ENCODE measurements at regions not wholly inside any gene's neighbourhood (a gene's known extent, or its start where the extent isn't known, plus 50 kb on each side); places are given as distances from the start of the nearest gene placed in this dataset.
"Not testable (repeated sequence)": the region's sequence is repeated elsewhere in the genome, so short reads cannot be mapped to it uniquely, and the experiment has no call there.

DNA sequence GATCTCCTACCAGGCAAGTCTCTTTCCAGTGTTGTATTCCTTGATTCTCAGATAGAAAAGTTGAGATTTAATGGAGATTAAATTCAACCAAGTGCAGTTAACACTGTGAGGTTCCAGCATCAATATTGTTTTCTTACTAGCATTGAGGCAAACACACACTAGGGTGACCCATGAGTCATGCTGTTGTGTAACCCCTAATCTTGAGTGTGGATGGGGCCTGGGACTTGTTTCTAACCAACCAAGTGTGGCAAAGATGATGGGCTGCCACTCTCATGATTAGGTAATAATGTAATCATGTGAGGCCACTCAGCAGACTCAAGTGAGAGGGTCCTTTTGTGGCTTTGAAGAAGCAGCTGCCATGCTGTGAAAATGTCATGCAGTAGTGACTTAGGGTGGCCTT is 394.2 kb downstream of the IRX2 start:
- Mint-ChIP-seq H3K4me3 (no peak overlapping the region), H3K27me3 (no peaks in the 10 kb centered on the region), H3K27ac (no peak overlapping the region), H3K36me3 (no peaks in the 10 kb centered on the region), H3K4me1 (no peaks in the 10 kb centered on the region), H3K9me3 (no peaks in the 10 kb centered on the region)
- no peak for ATAC-seq

DNA sequence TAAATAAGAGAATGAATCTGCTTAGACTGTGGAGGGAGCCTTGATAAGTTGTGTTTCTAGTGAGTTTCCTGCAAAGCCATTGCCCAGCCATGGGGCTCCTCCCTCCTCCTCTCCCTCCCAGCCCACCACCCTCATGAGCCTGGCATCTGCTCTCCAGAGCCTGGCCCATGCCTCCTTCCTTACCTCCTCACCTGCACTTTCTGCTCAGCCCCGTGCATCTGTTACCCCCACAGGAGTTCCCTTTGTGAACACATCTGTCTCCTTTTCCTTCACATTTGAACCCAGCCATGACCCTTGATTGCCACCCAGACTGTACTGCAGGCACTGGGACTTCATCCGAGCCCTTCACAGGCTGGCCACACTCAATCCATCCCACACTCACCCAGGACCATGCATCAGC is 395.6 kb downstream of the IRX2 start:
- Mint-ChIP-seq H3K4me1 (no peaks in the 10 kb centered on the region), H3K27me3 (no peaks in the 10 kb centered on the region), H3K27ac (no peak overlapping the region), H3K36me3 (no peaks in the 10 kb centered on the region), H3K4me3 (no peak overlapping the region), H3K9me3 (peaks cover 3% of the 10 kb centered on the region)
- no peak for ATAC-seq

DNA sequence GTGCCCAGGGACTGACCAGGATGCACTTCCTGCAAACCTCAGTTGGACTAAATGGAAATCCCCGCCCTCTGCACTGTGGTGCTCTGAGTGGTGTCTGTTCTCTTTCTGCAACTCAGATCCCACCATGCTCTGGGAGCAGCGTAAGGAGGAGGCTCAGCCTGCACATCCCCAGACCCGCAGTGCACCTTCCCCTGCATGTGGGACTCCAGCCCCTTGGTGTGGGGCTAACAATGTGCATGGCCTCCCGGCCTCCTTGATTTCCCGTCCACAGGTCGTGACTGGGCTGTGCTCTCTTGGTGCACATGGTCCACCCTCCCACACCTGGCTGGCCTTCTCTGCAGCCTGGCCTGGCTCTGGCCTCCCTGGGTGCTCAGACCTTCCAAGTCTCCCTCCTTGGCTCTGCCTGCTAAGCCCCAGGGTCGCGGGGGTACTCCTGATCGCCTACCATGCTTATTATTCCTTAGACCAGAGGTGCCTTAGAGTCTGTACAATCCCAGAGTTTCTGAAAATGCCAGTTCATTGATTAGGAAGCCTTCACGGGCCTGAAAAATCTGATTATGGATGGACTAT is 397.5 kb downstream of the IRX2 start:
- Mint-ChIP-seq H3K27ac (no peak overlapping the region), H3K4me1 (no peaks in the 10 kb centered on the region), H3K36me3 (no peaks in the 10 kb centered on the region), H3K27me3 (no peaks in the 10 kb centered on the region), H3K4me3 (no peak overlapping the region), H3K9me3 (peaks cover 3% of the 10 kb centered on the region)
- ATAC-seq: no peak

DNA sequence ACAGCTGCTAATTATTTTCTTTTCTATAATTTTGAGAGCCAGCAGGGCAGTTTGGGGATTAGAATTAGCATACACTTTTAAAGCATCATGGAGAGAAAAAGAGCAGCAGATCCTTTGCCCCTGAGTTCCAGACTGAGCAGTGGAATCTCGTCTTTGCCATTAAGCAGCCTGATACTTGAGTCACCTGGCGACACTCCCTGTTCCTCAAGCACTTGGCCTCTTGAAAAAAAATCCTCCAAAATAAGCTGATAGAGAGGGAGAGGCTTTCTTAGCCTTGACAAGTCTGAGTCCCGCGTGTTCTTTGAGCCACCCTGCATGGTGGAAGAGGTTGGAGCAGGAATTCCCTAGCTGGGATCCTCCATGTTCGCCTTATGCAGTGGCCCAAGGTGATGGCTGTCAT is 398.3 kb downstream of the IRX2 start:
- H3K4me3 Mint-ChIP-seq: no peak overlapping the region
- no peaks in the 10 kb centered on the region for H3K36me3 Mint-ChIP-seq
- no peaks in the 10 kb centered on the region for H3K4me1 Mint-ChIP-seq
- peaks cover 3% of the 10 kb centered on the region for H3K9me3 Mint-ChIP-seq
- ATAC-seq: no peak
- no peaks in the 10 kb centered on the region for H3K27me3 Mint-ChIP-seq
- no peak overlapping the region for H3K27ac Mint-ChIP-seq

DNA sequence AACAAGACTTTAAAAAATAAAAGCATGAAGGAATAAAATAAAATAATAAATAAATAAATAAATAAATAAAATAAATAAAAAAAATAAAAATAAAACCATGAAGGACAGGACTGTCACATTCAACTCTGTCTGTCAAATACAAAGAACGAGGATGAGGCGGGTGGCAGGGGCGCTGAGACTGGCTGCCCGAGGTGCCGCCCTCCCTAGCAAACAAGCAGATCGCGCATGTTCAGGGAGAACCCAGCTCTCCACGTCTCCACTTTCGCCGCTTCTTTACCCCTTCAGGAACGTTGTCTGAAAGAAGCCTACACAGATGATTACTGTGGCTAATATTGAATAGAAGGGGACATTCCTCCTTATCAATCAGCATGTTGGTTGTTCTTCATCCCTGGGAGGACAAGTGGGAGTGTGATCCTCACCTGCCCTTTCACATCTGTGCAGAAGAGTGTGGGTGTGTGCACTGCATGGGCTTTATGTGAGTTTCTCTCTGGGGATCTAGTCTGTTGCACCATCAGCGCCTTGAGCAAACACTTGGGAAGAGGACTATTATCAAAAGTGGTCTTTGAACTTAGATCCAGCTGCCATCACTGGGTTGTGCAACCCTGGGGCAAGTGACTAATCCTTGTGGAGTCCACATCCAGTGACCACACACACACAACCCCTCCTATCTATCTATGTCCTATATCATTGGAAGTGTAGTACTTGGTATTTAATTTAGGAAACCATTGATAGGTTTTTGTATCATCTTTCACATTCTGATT is 399.2 kb downstream of the IRX2 start:
- H3K4me3 Mint-ChIP-seq: no peak overlapping the region
- no peak for ATAC-seq
- H3K27ac Mint-ChIP-seq: no peak overlapping the region
- no peaks in the 10 kb centered on the region for H3K36me3 Mint-ChIP-seq
- no peaks in the 10 kb centered on the region for H3K27me3 Mint-ChIP-seq
- H3K4me1 Mint-ChIP-seq: no peaks in the 10 kb centered on the region
- H3K9me3 Mint-ChIP-seq: peaks cover 8% of the 10 kb centered on the region

DNA sequence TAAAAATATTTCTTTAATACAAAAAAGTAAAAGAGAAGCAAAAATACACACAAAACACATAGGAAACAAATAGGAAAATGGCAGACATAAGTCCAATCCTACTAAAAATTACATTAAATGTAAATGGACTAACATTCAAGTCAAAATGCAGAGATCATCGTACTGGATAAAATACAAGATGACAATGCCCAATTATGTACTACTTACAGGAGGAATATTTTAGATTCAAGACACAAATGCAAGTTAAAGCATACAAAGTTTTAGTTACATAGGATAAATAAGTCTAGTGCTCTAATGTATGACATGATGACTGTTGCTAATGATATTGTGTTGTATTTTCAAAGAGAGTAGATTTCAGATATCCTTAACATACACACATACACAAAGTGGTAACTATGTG is 401.7 kb downstream of the IRX2 start:
- H3K4me1 Mint-ChIP-seq, H3K27ac Mint-ChIP-seq, H3K36me3 Mint-ChIP-seq, ATAC-seq, H3K4me3 Mint-ChIP-seq: not testable (repeated sequence)
- peaks cover 16% of the 10 kb centered on the region for H3K9me3 Mint-ChIP-seq
- H3K27me3 Mint-ChIP-seq: peaks cover 10% of the 10 kb centered on the region

DNA sequence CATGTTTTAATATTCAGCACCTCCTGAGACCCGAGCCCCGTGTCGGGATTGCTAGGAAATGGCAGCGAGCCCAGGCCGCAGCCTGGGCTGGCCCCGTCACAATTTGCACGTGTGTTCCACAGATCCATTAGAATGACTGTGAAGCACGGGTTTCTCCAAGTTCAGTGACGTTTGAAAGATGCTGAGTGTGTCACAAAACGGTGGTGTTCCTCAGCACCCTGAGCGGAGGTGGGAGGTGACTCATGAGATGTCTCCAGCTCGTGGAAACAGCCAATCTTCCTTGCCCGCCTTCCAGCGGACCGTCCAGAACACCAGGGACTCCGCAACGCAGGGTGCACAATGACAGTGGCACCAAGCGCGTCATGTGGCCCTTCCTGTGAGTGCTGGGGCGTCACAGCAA is 412.8 kb downstream of the IRX2 start:
- ATAC-seq: no peak
- Mint-ChIP-seq H3K27ac (no peak overlapping the region), H3K9me3 (no peaks in the 10 kb centered on the region), H3K4me3 (no peak overlapping the region), H3K4me1 (no peaks in the 10 kb centered on the region), H3K36me3 (no peaks in the 10 kb centered on the region), H3K27me3 (no peaks in the 10 kb centered on the region)

DNA sequence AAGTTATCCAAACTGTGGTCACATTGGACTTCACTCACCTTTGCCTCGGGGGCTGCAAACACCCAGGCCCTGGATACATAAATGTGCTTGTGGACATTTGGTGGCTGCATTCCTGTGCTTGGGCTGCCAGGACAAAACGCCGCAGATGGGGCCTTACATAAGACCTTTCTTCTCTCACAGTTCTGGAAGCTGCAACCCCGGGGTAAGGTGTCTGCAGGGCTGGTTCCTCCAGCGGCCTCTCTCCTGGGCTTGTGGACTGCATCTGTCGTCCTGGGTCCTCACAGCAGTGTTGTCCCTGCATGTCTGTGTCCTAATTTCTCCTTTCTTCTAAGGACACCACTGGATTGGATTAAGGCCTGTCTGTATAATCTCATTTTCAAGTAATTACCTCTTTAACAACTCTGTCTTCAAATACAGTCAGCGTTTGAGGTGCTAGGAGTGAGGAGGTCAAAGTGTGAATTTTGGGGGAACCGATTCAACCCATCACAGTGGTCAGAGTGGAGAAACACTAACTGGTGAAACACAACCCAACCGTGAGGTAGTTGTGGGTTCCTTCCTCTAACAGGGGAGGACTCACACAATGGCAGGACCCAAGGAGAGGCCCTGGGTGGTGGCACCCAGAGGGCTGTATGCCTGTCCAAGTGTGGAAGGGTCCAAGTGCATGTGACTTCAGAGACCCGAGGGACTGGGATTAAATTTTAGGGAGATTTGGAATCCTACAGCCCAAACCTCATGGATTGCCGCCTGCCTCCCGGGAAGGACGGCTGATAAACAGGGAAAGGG is 415.6 kb downstream of the IRX2 start:
- Mint-ChIP-seq H3K9me3 (peaks cover 6% of the 10 kb centered on the region), H3K27ac (no peak overlapping the region), H3K36me3 (no peaks in the 10 kb centered on the region), H3K27me3 (no peaks in the 10 kb centered on the region), H3K4me3 (no peak overlapping the region), H3K4me1 (no peaks in the 10 kb centered on the region)
- ATAC-seq: no peak

DNA sequence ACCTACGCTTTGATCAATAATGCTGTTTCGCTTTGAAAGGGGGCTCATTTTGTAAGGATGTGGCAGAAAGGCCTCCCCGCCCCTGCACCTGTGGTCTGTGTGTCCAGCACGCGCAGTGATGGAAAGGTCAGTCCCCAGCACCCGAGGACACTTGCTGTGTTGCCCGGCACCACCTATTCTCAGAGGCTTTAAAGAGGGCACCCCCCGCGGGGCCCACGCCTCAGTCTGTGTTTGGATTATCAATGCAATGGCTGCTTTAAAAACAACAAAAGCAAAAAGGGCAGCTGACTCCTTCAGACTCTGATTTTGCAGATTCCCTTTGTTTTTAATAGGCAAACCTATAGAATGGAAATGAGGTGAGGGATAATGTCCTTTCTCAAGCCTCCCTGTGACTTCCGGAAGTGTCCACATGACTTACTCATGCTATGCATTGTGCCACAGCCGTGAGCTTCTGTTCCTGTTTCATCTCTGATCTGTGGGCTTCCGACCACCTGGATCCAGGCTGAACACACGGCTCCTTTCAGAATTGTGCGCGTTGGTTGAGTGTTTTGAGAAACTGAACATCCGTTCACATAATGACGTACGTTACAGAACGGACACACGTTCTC is 416.2 kb downstream of the IRX2 start:
- Mint-ChIP-seq H3K27ac (no peak overlapping the region), H3K36me3 (no peaks in the 10 kb centered on the region), H3K4me1 (no peaks in the 10 kb centered on the region), H3K9me3 (peaks cover 6% of the 10 kb centered on the region), H3K4me3 (no peak overlapping the region), H3K27me3 (no peaks in the 10 kb centered on the region)
- ATAC-seq: no peak

DNA sequence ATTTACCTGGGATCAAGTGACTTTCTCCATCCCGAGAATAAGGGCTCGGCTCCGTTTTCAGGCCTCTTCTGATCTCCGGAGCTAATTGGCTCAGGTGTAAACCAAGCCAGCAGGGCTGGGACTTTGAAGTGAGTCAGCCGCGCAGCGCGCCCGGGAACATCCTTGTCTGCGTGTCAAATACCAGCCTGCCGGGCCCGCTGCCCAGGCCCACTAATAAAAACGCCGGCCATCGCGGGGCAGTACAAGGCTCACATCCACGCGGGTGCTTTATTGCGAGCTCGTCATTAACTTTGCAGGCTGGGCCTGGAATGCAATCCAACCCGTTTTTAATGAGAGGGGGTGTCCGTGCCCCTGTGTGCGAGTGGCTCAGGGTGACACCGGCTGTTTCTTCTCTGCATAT is 416.8 kb downstream of the IRX2 start:
- Mint-ChIP-seq H3K9me3 (peaks cover 6% of the 10 kb centered on the region), H3K27ac (no peak overlapping the region)
- ATAC-seq: no peak

DNA sequence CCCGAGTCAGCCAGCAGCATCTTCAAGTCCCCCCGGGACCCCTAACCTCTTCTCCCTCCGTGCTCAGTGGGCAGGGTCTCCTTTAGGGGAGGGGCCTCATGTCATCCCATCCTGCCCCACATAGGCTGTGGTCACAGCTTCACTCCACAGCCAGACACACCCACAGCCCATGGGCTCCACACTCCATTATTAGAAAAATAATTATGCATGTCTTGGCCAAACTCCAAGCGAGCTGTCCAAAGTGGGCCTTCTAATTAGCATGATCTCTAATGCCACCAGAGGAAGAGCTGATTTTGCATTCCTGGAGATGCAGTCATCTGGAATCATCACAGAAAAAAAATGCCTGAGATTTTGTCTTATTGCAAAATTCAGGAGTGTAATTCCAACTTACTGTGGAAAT is 418.2 kb downstream of the IRX2 start:
- Mint-ChIP-seq H3K9me3 (peaks cover 6% of the 10 kb centered on the region), H3K27me3 (no peaks in the 10 kb centered on the region), H3K4me1 (no peaks in the 10 kb centered on the region), H3K36me3 (no peaks in the 10 kb centered on the region), H3K4me3 (no peak overlapping the region), H3K27ac (no peak overlapping the region)
- ATAC-seq: no peak

More for the DNA sequence above, 416.8 kb downstream of the IRX2 start:
- no peaks in the 10 kb centered on the region for H3K36me3 Mint-ChIP-seq
- no peaks in the 10 kb centered on the region for H3K4me1 Mint-ChIP-seq
- no peaks in the 10 kb centered on the region for H3K27me3 Mint-ChIP-seq
- H3K4me3 Mint-ChIP-seq: no peak overlapping the region

DNA sequence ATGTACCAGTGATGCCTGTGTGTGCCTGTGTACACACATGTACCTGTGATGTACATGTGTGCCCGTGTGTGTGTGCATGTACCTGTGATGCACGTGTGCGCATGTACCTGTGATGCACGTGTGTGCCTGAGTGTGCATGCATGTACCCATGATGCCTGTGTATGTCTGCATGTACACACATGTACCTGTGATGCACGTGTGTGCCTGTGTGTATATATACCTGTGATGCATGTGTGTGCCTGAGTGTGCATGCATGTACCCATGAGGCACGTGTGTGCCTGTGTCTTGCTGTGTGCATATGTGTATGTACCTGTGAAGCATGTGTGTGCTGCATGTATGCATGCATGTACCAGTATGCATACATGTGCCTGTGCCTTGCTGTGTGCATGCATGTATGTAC is 419.0 kb downstream of the IRX2 start:
- Mint-ChIP-seq H3K9me3 (peaks cover 6% of the 10 kb centered on the region), H3K4me1 (no peaks in the 10 kb centered on the region), H3K27ac (no peak overlapping the region), H3K27me3 (no peaks in the 10 kb centered on the region), H3K36me3 (no peaks in the 10 kb centered on the region), H3K4me3 (no peak overlapping the region)
- no peak for ATAC-seq

DNA sequence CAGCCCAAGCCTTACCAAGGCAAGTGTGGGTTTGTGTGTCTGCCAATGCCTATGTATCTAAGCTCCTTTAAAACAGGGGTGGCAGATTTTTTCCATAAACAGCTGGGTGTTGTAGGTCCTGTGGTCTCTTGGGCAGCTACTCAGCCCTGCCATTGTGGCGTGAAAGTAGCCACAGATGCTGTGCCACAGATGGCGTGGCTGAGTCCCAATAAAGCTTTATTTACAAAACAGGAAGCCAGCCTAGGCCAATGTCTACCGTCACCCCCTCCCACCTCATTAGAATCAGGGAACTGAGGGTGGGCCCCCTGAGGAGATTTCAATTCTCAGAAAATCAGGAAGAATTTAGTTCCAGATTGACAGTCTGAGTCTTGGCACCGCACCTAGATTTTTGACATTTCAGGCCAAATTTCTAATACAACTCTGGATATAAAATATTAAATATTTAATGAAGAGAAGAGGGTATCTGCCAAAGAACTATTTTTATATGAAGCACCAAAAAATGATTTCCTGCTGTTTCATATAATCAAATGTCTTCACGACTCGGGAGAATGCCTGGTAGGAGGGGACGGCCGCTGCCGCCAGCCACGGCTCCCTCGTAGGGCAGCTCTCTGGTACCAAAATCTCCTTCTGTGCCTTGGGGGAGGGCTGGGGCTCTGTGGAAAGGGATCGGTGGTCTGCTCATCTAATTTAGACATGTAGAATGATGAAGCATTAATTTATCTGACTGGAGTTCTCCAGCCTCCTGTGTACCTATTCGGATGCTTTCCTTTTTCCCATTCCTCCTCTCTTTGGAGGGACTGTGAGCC is 420.9 kb downstream of the IRX2 start:
- Mint-ChIP-seq H3K36me3 (no peaks in the 10 kb centered on the region), H3K27me3 (no peaks in the 10 kb centered on the region), H3K27ac (no peak overlapping the region), H3K4me3 (no peak overlapping the region), H3K4me1 (no peaks in the 10 kb centered on the region), H3K9me3 (peaks cover 6% of the 10 kb centered on the region)
- ATAC-seq: no peak

DNA sequence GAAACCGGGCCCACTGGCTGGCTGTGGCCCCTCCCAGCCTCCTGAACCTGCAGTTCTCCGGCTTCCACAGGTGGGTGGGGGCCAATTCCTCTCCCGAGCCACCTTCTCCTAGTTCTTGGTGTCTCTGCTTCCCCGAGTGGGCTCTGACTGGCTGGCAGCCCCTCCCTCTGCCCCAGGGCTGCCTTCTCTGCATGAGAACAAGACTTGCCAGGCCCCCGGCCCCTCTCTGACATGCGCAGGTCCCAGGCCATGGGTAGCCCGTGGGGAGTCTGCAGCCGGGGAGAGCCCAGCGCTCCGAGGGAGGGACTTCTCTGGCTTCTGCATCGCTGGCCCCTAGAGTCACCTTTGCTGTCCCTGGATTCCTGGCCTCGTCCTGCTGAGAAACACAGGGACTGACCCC is 421.7 kb downstream of the IRX2 start:
- no peaks in the 10 kb centered on the region for H3K36me3 Mint-ChIP-seq
- no peak overlapping the region for H3K27ac Mint-ChIP-seq
- ATAC-seq: no peak
- no peaks in the 10 kb centered on the region for H3K4me1 Mint-ChIP-seq
- H3K27me3 Mint-ChIP-seq: no peaks in the 10 kb centered on the region
- no peak overlapping the region for H3K4me3 Mint-ChIP-seq
- peaks cover 6% of the 10 kb centered on the region for H3K9me3 Mint-ChIP-seq

DNA sequence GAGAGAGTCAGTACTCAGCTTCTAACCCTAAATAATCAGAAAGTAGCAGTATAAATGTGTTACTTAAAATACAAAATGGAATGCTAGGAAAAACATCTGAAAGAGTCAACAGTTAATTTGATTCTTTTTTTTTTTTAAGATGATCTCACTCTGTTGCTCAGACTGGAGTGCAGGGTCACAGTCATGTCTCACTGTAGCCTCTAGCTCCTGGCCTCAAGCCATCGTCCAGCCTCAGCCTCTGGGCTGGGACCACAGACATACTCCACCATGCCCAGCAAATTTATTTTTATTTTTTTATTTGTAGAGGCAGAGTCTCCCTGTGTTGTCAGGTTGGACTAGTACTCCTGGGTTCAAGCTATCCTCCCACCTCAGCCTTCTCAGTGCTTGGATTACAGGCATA is 424.9 kb downstream of the IRX2 start:
- no peaks in the 10 kb centered on the region for H3K36me3 Mint-ChIP-seq

More for the DNA sequence above, 424.9 kb downstream of the IRX2 start:
- no peaks in the 10 kb centered on the region for H3K4me1 Mint-ChIP-seq
- no peak for ATAC-seq
- peaks cover 6% of the 10 kb centered on the region for H3K9me3 Mint-ChIP-seq
- H3K27ac Mint-ChIP-seq: no peak overlapping the region
- peaks cover 9% of the 10 kb centered on the region for H3K27me3 Mint-ChIP-seq
- H3K4me3 Mint-ChIP-seq: no peak overlapping the region
